Mucosa of descending colon (tissue), 3 donors: ENCODE measurements at regions not wholly inside any gene's neighbourhood (a gene's known extent, or its start where the extent isn't known, plus 50 kb on each side); places are given as distances from the start of the nearest gene placed in this dataset.

Source experiments
- ATAC-seq: fragments of 200-7000 bp; cut with Tn5 transposase; one replicate; pipeline ENCODE4 v1.9.1; 2020; ENCODE audit warnings: mild to moderate bottlenecking, moderate library complexity
- DNase-seq, 3 donors: peaks; one replicate each; pipeline ENCODE4 v3.0.0-alpha.2; 2020
- H3K36me3 ChIP-seq: fragments of 200-600 bp; one replicate; pipeline ENCODE4 v1.8.0; 2021; ENCODE audit warnings: low read depth, mild to moderate bottlenecking
- H3K4me1 ChIP-seq: fragments of 200-600 bp; one replicate; pipeline ENCODE4 v1.8.0; 2021; ENCODE audit warnings: low read depth, mild to moderate bottlenecking
- H3K4me3 ChIP-seq: fragments of 200-600 bp; one replicate; pipeline ENCODE4 v1.8.0; 2021; ENCODE audit warnings: mild to moderate bottlenecking
- H3K9me3 ChIP-seq: fragments of 200-600 bp; one replicate; pipeline ENCODE4 v1.8.0; 2021; ENCODE audit warnings: mild to moderate bottlenecking
- CTCF ChIP-seq: fragments of 200-600 bp; IDR thresholded peaks from one replicate; pipeline ENCODE4 v1.8.0; 2022; ENCODE audit warnings: antibody characterized with exemption, mild to moderate bottlenecking
- intact Hi-C, 2 donors: fragments of 100-400 bp; cut with DNase I in 1 of 2; cut with micrococcal nuclease in 1 of 2; formaldehyde crosslinking; loops; one replicate each; pipeline versions ENCODE4 v1.11.0 to v1.11.1; 2022; cut with DNase I, micrococcal nuclease
- donor health status: DM: no; HTN: no; CAD: no; lungs with moderate emphysema.
- donor health status: DM: no; HTN: no; CAD: no.
- donor health status: DM: no; HTN: yes; CAD: no.

- ATAC-seq (peak; percentile 54), DNase-seq (no peak)
- intact Hi-C loops = no loop called here
- no peak for TF ChIP-seq CTCF
- H3K36me3 ChIP-seq = no peaks in the 10 kb centered on the region
- H3K4me3 ChIP-seq = no peak overlapping the region
- H3K4me1 ChIP-seq = peaks cover 12% of the 10 kb centered on the region
- no peaks in the 10 kb centered on the region for H3K9me3 ChIP-seq
Measured at GRCh38 chr5:142222866-142223558, 101.8 kb downstream of the SPRY4 start.

- DNase-seq = no peak
- no peak for TF ChIP-seq CTCF
- intact Hi-C loops = no loop called here
- no peaks in the 10 kb centered on the region for H3K36me3 ChIP-seq
- ATAC-seq = no peak
- H3K4me3 ChIP-seq = no peak overlapping the region
- no peaks in the 10 kb centered on the region for H3K9me3 ChIP-seq
- peaks cover 12% of the 10 kb centered on the region for H3K4me1 ChIP-seq
Measured at GRCh38 chr5:142222225-142222865, 102.5 kb downstream of the SPRY4 start.

GRCh38 chr5:142221091-142221860 is 103.5 kb downstream of the SPRY4 start:
- ATAC-seq = peak; percentile 18
- intact Hi-C loops = no loop called here
- peaks cover 12% of the 10 kb centered on the region for H3K4me1 ChIP-seq
- no peaks in the 10 kb centered on the region for H3K36me3 ChIP-seq
- no peak overlapping the region for H3K4me3 ChIP-seq
- H3K9me3 ChIP-seq = no peaks in the 10 kb centered on the region
- peak in 1 of 3 donors; percentile 16 for DNase-seq
- TF ChIP-seq CTCF = no peak

- ATAC-seq (no peak), DNase-seq (no peak)
- Histone ChIP-seq H3K4me3 (no peak overlapping the region), H3K36me3 (no peaks in the 10 kb centered on the region), H3K9me3 (no peaks in the 10 kb centered on the region), H3K4me1 (peaks cover 11% of the 10 kb centered on the region)
- TF ChIP-seq CTCF = no peak
- intact Hi-C loops = no loop called here
Measured at GRCh38 chr5:142219146-142219545, 105.7 kb downstream of the SPRY4 start.

GRCh38 chr5:142216931-142217330 is 107.9 kb downstream of the SPRY4 start:
- ATAC-seq (no peak), DNase-seq (no peak)
- Histone ChIP-seq H3K4me1 (peaks cover 3% of the 10 kb centered on the region), H3K9me3 (no peaks in the 10 kb centered on the region), H3K4me3 (no peak overlapping the region), H3K36me3 (no peaks in the 10 kb centered on the region)
- intact Hi-C loops = no loop called here
- no peak for TF ChIP-seq CTCF
